ENCODE measurements at regions not wholly inside any gene's neighbourhood (a gene's known extent, or its start where the extent isn't known, plus 50 kb on each side); places are given as distances from the start of the nearest gene placed in this dataset.
"Not testable (repeated sequence)": the region's sequence is repeated elsewhere in the genome, so short reads cannot be mapped to it uniquely, and the experiment has no call there.

DNA sequence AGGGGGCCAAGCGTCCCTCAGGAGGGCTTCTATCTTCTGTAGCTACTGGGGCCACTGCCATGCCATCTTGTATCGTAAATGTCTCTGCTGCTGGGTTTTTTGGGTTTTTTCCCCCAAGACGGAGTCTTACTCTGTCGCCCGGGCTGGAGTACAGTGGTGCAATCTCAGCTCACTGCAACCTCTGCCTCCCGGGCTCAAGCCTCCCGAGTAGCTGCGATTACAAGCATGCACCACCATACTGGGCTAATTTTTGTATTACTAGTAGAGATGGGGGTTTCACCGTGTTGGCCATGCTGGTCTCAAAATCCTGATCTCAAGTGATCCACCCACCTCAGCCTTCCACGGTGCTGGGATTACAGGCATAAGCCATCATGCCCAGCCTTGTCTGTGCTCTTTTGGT, 111.3 kb upstream of the LOC128125822 start:
- TF ChIP-seq, protein P1, sequence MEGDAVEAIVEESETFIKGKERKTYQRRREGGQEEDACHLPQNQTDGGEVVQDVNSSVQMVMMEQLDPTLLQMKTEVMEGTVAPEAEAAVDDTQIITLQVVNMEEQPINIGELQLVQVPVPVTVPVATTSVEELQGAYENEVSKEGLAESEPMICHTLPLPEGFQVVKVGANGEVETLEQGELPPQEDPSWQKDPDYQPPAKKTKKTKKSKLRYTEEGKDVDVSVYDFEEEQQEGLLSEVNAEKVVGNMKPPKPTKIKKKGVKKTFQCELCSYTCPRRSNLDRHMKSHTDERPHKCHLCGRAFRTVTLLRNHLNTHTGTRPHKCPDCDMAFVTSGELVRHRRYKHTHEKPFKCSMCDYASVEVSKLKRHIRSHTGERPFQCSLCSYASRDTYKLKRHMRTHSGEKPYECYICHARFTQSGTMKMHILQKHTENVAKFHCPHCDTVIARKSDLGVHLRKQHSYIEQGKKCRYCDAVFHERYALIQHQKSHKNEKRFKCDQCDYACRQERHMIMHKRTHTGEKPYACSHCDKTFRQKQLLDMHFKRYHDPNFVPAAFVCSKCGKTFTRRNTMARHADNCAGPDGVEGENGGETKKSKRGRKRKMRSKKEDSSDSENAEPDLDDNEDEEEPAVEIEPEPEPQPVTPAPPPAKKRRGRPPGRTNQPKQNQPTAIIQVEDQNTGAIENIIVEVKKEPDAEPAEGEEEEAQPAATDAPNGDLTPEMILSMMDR (IDR thresholded peaks at IDR 0.05; ENCODE audit: low read depth, low read length, missing control alignments), result no peak
- H3K4me3 ChIP-seq (ENCODE audit: low read depth, low read length), result no peak overlapping the region
- DNase-seq (ENCODE audit: low read depth), result no peak

DNA sequence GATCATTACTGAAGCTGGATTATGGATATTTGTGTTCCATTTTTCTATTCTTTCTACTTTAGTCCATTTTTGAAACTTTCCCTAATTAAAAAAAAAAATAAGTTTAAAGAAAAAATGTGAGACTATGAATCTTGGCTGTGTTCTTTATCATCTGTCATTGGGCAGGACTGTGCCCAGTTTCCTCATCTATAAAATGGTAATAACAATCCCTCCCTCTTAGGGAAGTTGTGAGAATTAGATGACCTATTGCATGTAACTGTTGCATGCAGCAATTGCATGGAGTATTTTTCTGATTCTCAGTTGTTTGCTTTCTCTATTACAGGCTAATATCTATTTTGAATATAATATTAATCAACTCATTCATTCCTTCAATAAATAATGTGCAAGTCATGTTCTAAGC, 108.2 kb upstream of the LOC128125822 start:
- no peak for DNase-seq (ENCODE audit: low read depth)
- TF ChIP-seq, protein P1 (IDR thresholded peaks at IDR 0.05; ENCODE audit: low read depth, low read length, missing control alignments), result no peak
- H3K4me3 ChIP-seq (ENCODE audit: low read depth, low read length), result no peak overlapping the region

DNA sequence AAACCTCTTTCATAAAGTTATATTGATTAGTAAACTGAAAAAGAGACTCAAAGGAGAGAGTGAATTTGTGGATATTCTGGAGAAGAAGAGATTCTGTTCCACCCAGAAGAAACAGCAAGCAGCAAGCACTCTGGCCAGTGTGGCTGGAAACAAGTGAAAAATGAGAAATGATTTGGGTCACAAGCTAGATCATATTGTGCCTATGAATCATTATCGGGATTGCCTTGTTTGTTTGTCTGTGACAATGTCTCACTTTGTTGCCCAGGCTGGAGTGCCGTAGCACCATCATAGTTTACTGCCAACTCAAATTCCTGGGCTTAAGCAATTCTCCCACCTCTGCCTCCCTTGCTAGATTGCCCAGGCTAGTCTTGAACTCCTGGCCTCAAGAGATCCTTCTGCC, 106.5 kb upstream of the LOC128125822 start:
- TF ChIP-seq, protein P1 (IDR thresholded peaks at IDR 0.05; ENCODE audit: low read depth, low read length, missing control alignments), result no peak

DNA sequence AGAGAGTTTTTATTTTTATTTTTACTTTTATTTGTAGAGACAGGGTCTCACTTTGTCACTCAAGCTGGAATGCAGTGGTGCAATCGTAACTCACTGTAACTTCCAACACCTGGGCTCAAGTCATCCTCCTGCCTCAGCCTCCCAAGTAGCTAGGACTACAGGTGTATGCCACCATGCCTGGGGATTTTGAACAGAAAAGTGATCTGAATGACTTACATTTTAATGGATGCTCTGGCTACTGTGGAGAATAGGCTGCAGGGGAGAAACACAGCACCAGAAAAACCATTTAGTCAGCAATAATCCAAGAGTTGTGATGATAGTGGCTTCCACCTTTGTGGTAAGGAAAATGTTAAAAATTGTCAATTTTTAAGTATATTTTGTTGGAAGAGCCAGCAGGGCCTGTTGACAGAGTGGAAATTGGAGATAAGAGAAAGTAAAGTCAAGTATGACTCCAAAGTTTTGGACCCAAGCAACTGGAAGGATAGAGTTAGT, 106.0 kb upstream of the LOC128125822 start:
- no peak for DNase-seq (ENCODE audit: low read depth)
- TF ChIP-seq, protein P1 (IDR thresholded peaks at IDR 0.05; ENCODE audit: low read depth, low read length, missing control alignments), result no peak
- H3K4me3 ChIP-seq (ENCODE audit: low read depth, low read length), result no peak overlapping the region

More for the DNA sequence above, 106.5 kb upstream of the LOC128125822 start:
- no peak overlapping the region for H3K4me3 ChIP-seq (ENCODE audit: low read depth, low read length)
- no peak for DNase-seq (ENCODE audit: low read depth)

DNA sequence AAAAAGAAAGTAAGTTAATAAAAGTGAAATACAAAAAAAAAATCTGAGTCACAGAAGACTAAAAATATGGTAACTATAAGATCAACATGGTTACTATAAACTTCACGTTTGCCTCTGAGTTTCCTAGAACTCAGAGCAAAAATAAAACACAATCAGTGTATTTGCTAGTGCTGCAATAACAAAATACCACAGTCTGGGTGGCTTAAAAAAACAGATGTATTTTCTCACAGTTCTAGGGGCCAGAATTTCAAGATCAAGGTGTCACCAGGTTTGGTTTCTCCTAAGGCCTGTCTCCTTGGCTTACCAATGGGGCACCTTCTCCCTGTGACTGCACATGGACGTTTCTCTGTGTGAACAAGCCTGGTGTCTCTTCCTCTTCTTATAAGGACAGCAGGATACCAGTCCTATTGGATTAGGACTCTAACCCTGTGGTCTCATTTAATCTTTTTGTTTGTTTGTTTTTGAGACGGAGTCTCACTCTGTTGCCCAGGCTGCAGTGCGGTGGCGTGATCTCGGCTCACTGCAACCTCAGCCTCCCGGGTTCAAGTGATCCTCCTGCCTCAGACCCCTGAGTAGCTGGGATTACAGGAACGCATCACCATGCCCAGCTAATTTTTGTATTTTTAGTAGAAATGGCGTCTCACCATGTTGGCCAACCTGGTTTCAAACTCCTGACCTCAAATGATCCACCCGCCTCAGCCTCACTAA, 104.9 kb upstream of the LOC128125822 start:
- TF ChIP-seq, protein P1 (IDR thresholded peaks at IDR 0.05; ENCODE audit: low read depth, low read length, missing control alignments), result no peak
- DNase-seq (ENCODE audit: low read depth), result no peak
- no peak overlapping the region for H3K4me3 ChIP-seq (ENCODE audit: low read depth, low read length)

DNA sequence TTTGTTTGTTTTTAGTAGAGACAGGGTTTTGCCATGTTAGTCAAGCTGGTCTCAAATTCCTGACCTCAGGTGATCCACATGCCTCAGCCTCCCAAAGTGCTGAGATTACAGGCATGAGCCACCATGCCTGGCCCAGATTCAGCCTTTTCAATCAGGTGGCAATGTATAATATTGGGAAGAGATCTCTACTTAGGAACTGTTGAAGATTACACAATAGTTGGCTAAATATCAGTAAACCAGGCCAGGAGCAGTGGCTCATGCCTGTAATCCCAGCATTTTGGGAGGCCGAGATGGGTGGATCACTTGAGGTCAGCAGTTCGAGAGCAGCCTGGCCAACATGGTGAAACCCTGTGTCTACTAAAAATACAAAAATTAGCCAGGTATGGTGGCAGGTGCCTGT, 101.1 kb upstream of the LOC128125822 start:
- not testable (repeated sequence) for H3K4me3 ChIP-seq (ENCODE audit: low read depth, low read length); DNase-seq (ENCODE audit: low read depth)

DNA sequence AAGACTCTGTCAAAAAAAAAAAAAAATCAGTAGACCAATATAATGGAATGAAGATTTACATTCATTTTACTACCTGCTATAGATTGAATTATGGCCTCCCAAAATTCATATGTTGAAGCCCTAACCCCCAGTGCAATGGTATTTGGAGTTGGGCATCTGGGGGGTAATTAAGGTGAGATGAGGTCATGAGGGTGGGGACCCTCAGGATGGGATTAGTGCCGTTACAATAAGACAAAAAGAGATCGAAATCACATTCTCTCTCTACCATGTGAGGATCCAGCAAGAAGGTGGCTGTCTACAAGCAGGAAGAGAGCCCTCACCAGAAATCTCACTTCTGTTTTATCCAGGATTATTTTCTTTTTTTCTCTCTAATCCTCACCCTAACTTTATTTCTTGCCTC, 100.6 kb upstream of the LOC128125822 start:
- DNase-seq (ENCODE audit: low read depth), result no peak
- TF ChIP-seq, protein P1 (IDR thresholded peaks at IDR 0.05; ENCODE audit: low read depth, low read length, missing control alignments), result no peak
- no peak overlapping the region for H3K4me3 ChIP-seq (ENCODE audit: low read depth, low read length)

Data from GM12864 (cell line).